ENCODE measurements at regions not wholly inside any gene's neighbourhood (a gene's known extent, or its start where the extent isn't known, plus 50 kb on each side); places are given as distances from the start of the nearest gene placed in this dataset.

DNA sequence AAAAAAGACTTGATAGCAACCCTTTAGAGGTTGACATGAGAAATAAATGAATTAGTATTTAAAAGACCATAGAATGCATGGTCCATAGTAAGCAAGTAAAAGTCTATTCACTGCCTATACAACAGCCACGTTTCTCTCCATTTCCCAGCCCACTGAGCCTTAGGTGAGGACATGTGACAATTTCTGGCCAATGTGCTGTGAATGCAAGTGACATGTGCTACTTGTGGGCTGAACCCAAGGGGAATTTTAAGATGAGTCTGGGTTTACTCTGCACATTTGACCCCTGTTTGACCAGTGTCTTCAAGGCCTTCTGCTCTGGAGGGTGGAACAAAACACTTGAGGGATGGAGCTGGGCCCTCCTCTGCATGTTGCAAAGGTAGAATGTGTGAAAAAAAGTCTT is 384.4 kb upstream of the KLF6 start:
- Mint-ChIP-seq H3K4me1 (ENCODE audit: unreplicated experiment) (no peaks in the 10 kb centered on the region), H3K4me3 (ENCODE audit: unreplicated experiment) (no peak overlapping the region), H3K9me3 (ENCODE audit: unreplicated experiment) (no peaks in the 10 kb centered on the region), H3K27ac (ENCODE audit: unreplicated experiment) (no peak overlapping the region), H3K36me3 (ENCODE audit: low read depth, unreplicated experiment) (no peaks in the 10 kb centered on the region), H3K27me3 (ENCODE audit: unreplicated experiment) (no peaks in the 10 kb centered on the region)
- DNase-seq (ENCODE audit: low spot score): no peak
- TF ChIP-seq, protein P1, sequence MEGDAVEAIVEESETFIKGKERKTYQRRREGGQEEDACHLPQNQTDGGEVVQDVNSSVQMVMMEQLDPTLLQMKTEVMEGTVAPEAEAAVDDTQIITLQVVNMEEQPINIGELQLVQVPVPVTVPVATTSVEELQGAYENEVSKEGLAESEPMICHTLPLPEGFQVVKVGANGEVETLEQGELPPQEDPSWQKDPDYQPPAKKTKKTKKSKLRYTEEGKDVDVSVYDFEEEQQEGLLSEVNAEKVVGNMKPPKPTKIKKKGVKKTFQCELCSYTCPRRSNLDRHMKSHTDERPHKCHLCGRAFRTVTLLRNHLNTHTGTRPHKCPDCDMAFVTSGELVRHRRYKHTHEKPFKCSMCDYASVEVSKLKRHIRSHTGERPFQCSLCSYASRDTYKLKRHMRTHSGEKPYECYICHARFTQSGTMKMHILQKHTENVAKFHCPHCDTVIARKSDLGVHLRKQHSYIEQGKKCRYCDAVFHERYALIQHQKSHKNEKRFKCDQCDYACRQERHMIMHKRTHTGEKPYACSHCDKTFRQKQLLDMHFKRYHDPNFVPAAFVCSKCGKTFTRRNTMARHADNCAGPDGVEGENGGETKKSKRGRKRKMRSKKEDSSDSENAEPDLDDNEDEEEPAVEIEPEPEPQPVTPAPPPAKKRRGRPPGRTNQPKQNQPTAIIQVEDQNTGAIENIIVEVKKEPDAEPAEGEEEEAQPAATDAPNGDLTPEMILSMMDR (IDR thresholded peaks at IDR 0.05; ENCODE audit: unreplicated experiment): no peak

- Mint-ChIP-seq H3K27ac (ENCODE audit: unreplicated experiment) (no peak overlapping the region), H3K9me3 (ENCODE audit: unreplicated experiment) (no peaks in the 10 kb centered on the region), H3K36me3 (ENCODE audit: low read depth, unreplicated experiment) (no peaks in the 10 kb centered on the region), H3K4me3 (ENCODE audit: unreplicated experiment) (no peak overlapping the region), H3K27me3 (ENCODE audit: unreplicated experiment) (no peaks in the 10 kb centered on the region), H3K4me1 (ENCODE audit: unreplicated experiment) (peaks cover 2% of the 10 kb centered on the region)
- no peak for DNase-seq (ENCODE audit: low spot score)
- TF ChIP-seq, protein P1 (IDR thresholded peaks at IDR 0.05; ENCODE audit: unreplicated experiment): no peak
Measured at GRCh38 chr10:4167216-4167615, 382.2 kb upstream of the KLF6 start.

DNA sequence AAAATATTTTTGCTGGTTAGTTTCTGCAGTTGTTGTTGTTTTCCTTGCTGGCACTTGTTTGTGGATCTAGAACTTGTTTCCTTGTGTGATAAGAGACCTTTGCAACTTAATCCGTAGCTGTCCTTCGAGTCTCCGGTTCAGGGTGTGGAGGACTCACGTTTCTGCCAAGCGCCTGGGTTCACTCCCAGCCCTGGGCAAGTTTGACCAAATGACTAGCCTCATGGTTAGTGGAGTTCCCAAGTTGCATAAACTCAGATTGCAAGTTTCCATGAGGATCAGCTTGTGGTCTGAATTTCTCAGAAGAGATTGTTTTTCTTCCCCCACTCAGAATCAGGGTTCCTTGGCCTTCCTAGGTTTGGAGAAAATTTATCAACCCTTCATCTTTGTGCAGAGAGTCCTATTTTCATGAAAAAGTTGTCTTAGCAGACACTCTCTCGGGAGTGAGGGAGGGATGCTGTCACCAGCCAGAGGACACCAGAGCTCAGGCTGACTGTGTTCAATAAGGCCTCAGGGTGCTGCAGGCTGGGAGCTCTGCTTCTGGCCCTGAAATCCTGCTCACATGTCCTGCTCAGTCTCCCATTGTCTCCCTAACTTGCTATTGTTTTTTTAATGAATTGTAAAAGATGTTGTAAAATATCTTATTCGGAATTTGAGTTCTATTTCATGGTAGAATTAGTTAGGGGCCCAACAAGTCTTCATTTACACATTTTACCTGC is 377.7 kb upstream of the KLF6 start:
- H3K27me3 Mint-ChIP-seq (ENCODE audit: unreplicated experiment): no peaks in the 10 kb centered on the region
- no peaks in the 10 kb centered on the region for H3K36me3 Mint-ChIP-seq (ENCODE audit: low read depth, unreplicated experiment)
- H3K27ac Mint-ChIP-seq (ENCODE audit: unreplicated experiment): no peak overlapping the region
- TF ChIP-seq, protein P1 (IDR thresholded peaks at IDR 0.05; ENCODE audit: unreplicated experiment): no peak
- H3K9me3 Mint-ChIP-seq (ENCODE audit: unreplicated experiment): no peaks in the 10 kb centered on the region
- H3K4me1 Mint-ChIP-seq (ENCODE audit: unreplicated experiment): peaks cover 2% of the 10 kb centered on the region
- DNase-seq (ENCODE audit: low spot score): no peak
- H3K4me3 Mint-ChIP-seq (ENCODE audit: unreplicated experiment): no peak overlapping the region

DNA sequence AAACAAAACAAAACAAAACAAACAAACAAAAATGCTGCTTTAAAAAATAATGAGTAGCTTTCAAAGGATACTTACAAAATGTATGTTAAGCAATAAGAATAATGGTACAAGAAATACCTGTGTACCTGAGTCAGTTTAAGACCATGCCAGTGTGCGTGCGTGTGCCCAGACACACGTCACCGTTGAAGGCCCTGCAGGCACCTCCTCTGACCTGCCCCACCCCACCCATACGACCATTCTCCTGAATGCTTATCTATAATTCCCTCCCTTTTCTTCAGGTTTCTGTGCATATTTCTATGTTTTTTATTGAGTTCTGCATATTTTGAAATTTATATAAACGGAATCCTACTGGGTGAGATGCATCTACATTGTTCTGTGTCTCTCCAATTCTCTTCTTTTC is 374.2 kb upstream of the KLF6 start:
- Mint-ChIP-seq H3K9me3 (ENCODE audit: unreplicated experiment) (no peaks in the 10 kb centered on the region), H3K36me3 (ENCODE audit: low read depth, unreplicated experiment) (no peaks in the 10 kb centered on the region), H3K27me3 (ENCODE audit: unreplicated experiment) (no peaks in the 10 kb centered on the region), H3K4me3 (ENCODE audit: unreplicated experiment) (no peak overlapping the region), H3K4me1 (ENCODE audit: unreplicated experiment) (peaks cover 2% of the 10 kb centered on the region), H3K27ac (ENCODE audit: unreplicated experiment) (peak overlapping the region; percentile 26)
- no peak for DNase-seq (ENCODE audit: low spot score)
- TF ChIP-seq, protein P1 (IDR thresholded peaks at IDR 0.05; ENCODE audit: unreplicated experiment): no peak

DNA sequence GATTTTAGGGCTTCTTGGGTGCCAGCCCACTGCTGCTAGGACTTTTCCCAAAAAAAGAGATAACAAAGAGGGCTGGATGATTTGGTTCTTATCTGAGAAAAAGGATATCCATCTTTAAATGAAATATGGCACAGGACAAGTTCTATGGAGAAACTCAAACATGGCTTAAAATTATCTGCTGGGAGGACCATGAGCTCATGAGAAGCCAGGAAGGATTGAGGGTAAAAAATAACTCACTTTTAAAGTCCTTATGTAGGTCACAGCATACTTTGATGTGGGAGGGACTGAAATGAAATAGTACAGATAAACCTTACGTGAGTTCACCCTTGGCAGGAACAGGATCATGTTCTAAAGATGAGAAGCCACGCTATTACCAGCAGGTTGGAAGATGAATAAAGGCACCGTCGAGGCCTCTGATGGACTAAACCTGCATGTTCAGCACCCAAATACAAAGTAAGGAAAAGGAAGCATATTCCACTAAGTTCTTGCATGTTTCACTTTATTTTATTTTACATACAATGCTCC is 369.2 kb upstream of the KLF6 start:
- DNase-seq (ENCODE audit: low spot score): no peak
- Mint-ChIP-seq H3K9me3 (ENCODE audit: unreplicated experiment) (no peaks in the 10 kb centered on the region), H3K4me1 (ENCODE audit: unreplicated experiment) (peaks cover 11% of the 10 kb centered on the region), H3K4me3 (ENCODE audit: unreplicated experiment) (no peak overlapping the region), H3K27me3 (ENCODE audit: unreplicated experiment) (no peaks in the 10 kb centered on the region), H3K27ac (ENCODE audit: unreplicated experiment) (no peak overlapping the region), H3K36me3 (ENCODE audit: low read depth, unreplicated experiment) (no peaks in the 10 kb centered on the region)
- TF ChIP-seq, protein P1 (IDR thresholded peaks at IDR 0.05; ENCODE audit: unreplicated experiment): no peak

Measured in endothelial cell (in vitro differentiated cells).